ENCODE measurements at regions not wholly inside any gene's neighbourhood (a gene's known extent, or its start where the extent isn't known, plus 50 kb on each side); places are given as distances from the start of the nearest gene placed in this dataset.

DNA sequence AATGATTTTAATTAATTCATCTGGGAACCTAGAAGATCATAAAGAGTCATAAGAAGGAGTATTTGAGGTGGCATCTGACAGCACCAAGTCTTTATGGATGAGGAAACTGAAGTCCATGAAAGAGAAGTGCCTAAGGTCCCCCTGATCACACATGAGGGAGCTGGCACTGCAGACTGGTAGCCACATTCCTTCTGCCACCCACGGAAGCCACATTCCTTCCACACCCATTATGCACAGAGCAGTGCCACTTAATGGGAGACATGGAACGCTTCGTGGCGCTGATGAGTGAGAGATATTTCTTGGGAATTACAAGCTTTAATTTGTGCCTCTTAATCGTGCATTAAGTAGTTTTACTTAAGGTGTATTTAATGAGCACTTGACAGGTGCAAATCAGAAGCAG, 139.3 kb upstream of the NTF3 start:
- no peak overlapping the region for H3K4me3 Mint-ChIP-seq
- H3K27ac Mint-ChIP-seq = no peak overlapping the region
- H3K36me3 Mint-ChIP-seq = no peaks in the 10 kb centered on the region

DNA sequence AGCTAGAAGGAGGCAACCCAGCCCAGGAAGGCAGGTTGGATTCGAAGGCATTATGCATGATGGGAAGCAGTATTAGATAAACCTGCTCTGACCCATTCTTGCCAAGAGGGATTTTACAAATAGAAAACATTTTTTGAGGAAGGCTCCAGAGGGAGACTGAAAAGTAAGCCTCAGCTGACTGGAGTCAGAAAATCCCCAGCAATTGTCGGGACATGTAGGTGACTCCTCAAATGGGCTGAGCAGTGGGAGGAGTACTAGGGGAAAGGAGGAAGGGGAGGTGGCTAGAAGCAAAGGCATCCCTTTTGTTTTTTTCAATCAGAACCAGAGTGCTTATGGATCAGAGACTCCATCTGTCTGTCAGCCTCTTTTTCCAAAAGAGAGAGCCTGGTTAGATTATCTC, 138.1 kb upstream of the NTF3 start:
- no peak for ATAC-seq (ENCODE audit: low read depth)
- H3K4me1 Mint-ChIP-seq = no peaks in the 10 kb centered on the region

More for the DNA sequence above, 139.3 kb upstream of the NTF3 start:
- H3K4me1 Mint-ChIP-seq = no peaks in the 10 kb centered on the region
- no peak for DNase-seq (ENCODE audit: low spot score in 2 of 2)
- no peak for ATAC-seq (ENCODE audit: low read depth)
- H3K27me3 Mint-ChIP-seq = peaks cover 4% of the 10 kb centered on the region
- no peaks in the 10 kb centered on the region for H3K9me3 Mint-ChIP-seq

DNA sequence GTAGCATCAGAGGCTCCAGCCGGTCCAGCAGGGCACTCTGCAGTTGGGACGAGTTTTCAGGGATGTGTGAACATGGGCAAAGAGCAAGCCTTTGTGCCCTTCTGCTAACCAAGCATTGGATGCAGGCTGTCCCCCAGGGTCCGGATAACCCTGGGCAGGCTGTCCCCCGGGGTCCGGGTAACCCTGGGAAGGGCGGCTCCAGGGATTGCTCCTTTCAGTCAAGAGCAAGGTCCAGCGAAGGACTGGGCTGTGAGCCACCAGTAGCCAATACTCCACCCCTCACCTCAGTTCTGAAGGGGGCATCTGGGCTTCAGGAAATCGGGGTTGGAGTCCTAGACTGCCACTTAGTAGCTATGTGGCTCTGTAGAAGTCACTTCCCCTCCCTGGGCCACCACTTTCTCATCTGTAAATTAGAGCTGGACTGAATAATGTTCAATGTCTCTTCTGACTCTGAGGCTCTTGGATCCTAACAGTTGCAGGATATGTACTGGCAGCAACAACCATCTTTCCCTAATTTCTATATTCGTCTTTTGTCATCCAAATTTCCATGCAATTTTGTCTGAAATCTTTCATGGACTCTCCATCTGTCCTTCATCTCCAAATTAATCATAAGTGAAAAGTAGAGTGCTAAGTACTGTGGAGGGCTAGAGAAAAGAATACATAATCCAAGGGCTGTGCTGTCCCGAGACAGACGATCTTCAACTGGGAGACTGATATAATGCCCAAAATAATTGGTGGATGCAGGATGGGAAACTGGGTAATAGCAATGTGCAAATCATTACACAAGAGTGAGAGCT, 137.4 kb upstream of the NTF3 start:
- H3K27me3 Mint-ChIP-seq = peaks cover 4% of the 10 kb centered on the region
- no peaks in the 10 kb centered on the region for H3K36me3 Mint-ChIP-seq
- ATAC-seq (ENCODE audit: low read depth) (no peak), DNase-seq (ENCODE audit: low spot score in 2 of 2) (no peak)
- no peaks in the 10 kb centered on the region for H3K4me1 Mint-ChIP-seq
- no peak overlapping the region for H3K27ac Mint-ChIP-seq
- H3K9me3 Mint-ChIP-seq = no peaks in the 10 kb centered on the region
- no peak overlapping the region for H3K4me3 Mint-ChIP-seq

More for the DNA sequence above, 138.1 kb upstream of the NTF3 start:
- no peaks in the 10 kb centered on the region for H3K9me3 Mint-ChIP-seq
- H3K27ac Mint-ChIP-seq = no peak overlapping the region
- no peak for DNase-seq (ENCODE audit: low spot score in 2 of 2)
- no peaks in the 10 kb centered on the region for H3K36me3 Mint-ChIP-seq
- H3K27me3 Mint-ChIP-seq = peaks cover 4% of the 10 kb centered on the region
- H3K4me3 Mint-ChIP-seq = no peak overlapping the region

DNA sequence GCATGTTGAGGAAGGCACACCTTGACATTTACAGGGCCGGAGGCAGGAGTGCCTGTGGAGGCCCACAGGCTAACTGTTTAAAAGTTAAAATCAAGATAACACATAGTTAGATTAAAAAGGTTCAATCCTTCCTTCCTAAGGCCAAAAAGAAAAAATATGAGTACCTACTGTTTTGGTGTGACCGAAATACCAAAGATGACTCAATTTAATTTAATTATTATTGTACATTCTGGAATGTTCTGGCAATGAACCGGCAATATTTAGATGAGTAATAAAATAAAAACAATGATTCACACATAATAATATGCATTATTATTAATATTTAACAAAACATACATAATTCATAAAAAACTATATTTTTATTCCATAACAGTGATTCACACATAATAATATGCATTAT, 136.8 kb upstream of the NTF3 start:
- DNase-seq (ENCODE audit: low spot score in 2 of 2) = no peak
- Mint-ChIP-seq H3K27ac (no peak overlapping the region), H3K4me3 (no peak overlapping the region), H3K36me3 (no peaks in the 10 kb centered on the region), H3K9me3 (no peaks in the 10 kb centered on the region), H3K4me1 (no peaks in the 10 kb centered on the region), H3K27me3 (peaks cover 6% of the 10 kb centered on the region)
- no peak for ATAC-seq (ENCODE audit: low read depth)

DNA sequence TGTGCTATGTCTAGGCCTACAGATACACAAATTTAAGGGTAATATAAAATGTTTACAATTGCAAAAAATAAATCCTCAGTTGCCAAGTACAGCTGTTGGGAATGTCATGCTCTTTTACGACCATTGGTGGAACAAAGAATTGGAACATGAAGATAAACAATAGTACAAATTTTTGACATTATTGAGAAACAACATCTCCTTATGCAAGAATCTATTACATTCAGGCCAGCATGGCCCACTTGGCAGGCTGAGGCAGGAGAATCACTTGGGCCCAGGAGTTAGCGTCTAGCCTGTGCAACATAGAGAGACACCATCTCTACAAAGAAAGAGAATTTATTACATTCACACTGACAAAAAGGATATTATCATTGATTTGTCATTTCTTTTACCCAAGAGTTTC, 135.9 kb upstream of the NTF3 start:
- Mint-ChIP-seq H3K27ac (no peak overlapping the region), H3K36me3 (no peaks in the 10 kb centered on the region), H3K4me3 (no peak overlapping the region), H3K4me1 (no peaks in the 10 kb centered on the region), H3K27me3 (peaks cover 8% of the 10 kb centered on the region), H3K9me3 (no peaks in the 10 kb centered on the region)
- DNase-seq (ENCODE audit: low spot score in 2 of 2) (no peak), ATAC-seq (ENCODE audit: low read depth) (no peak)

DNA sequence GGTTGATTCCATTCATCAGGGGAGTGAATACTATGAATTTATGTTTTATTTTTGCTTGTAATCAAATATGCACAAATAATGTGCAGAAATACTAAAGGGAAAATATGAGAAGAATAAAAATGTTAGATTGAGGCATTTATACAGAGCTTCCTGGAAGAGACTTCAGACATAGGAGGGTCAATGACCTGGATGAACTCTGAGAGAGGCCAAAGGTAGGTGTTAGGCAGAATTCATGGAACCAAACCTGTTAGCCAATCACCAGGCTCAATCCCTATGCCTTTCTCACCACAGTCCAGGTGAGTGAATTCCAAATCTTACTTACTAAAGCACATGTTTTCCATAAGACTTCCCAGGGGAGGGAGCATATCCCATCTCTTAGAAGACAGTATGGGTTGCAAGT, 130.4 kb upstream of the NTF3 start:
- no peak overlapping the region for H3K27ac Mint-ChIP-seq
- peaks cover 7% of the 10 kb centered on the region for H3K27me3 Mint-ChIP-seq
- H3K9me3 Mint-ChIP-seq = no peaks in the 10 kb centered on the region
- no peaks in the 10 kb centered on the region for H3K4me1 Mint-ChIP-seq
- no peak for DNase-seq (ENCODE audit: low spot score in 2 of 2)
- H3K4me3 Mint-ChIP-seq = no peak overlapping the region
- no peak for ATAC-seq (ENCODE audit: low read depth)
- H3K36me3 Mint-ChIP-seq = no peaks in the 10 kb centered on the region

DNA sequence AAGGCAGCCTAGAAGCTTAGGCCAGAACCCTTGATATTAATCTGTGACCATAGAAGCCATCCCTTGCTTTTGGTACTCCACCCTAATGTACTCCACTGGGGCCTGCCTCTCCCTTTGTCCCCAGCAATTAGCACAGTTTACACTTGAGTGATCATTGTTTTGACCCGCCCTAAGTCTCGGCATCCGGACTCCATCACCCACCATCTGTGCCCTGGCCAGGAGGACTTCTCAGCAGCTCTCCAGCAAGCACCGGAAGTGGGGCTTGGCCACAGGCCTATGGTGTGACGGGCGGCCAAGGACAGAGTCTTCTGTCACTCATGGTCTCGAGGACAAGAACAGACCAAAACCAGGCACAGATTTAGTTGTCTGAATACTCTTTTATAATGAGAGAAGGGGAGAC, 126.5 kb upstream of the NTF3 start:
- no peak for DNase-seq (ENCODE audit: low spot score in 2 of 2)
- peaks cover 5% of the 10 kb centered on the region for H3K27me3 Mint-ChIP-seq
- H3K4me3 Mint-ChIP-seq = no peak overlapping the region
- no peaks in the 10 kb centered on the region for H3K36me3 Mint-ChIP-seq
- no peak for ATAC-seq (ENCODE audit: low read depth)
- H3K4me1 Mint-ChIP-seq = no peaks in the 10 kb centered on the region
- H3K27ac Mint-ChIP-seq = no peak overlapping the region
- H3K9me3 Mint-ChIP-seq = no peaks in the 10 kb centered on the region

DNA sequence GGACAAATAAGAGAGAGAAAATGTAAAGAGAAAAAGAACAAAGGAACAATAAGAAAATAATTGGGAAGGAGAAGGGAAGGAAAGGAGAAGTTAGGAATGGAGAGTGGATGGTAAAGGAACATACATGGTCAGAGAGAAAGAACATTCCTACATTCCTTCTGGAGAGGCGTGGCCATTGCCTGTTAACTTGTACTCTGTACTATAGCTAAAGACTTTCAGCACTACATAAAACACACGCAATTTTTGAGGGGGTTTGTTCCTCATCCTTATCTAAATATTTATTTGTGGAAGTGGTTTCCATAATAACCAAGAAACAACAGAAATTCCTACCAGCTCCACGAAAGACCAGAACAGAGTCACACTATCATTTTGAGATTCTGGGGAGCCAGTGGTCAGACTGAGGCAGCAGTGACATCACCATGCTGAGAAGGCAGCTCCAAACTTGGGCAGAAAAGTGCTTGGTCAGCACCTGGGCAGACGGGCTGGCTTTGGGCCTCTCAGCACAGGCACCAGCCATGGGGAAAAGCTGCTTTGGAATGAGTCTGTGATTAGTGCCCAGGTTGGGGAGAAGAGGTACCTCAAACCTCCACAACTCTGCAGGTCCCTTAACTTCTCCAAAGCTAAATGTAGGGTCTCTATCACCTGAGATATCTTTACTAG, 125.9 kb upstream of the NTF3 start:
- Mint-ChIP-seq H3K36me3 (no peaks in the 10 kb centered on the region), H3K27ac (no peak overlapping the region), H3K27me3 (peaks cover 4% of the 10 kb centered on the region), H3K9me3 (no peaks in the 10 kb centered on the region), H3K4me3 (no peak overlapping the region), H3K4me1 (no peaks in the 10 kb centered on the region)
- DNase-seq (ENCODE audit: low spot score in 2 of 2) = no peak
- ATAC-seq (ENCODE audit: low read depth) = no peak

DNA sequence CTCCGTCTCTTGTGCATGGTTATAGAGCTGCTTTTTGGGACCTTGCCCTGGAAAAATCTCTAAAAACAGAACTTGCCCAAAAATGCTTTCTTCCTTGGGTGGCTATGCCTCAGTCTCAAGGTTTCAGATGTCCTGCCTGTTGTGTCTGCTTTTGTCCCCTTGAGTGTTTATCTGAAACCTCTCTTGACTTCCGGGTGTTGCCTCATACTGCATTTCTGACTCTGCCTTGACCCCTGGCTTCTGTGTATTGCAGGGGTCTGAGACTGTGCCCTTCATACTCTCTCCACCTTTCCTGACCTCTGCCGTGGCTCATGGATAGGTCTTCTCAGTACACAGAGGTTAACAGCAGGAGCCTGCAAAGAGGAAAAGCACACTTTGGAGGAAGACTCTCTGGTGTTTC, 124.8 kb upstream of the NTF3 start:
- H3K27me3 Mint-ChIP-seq = peaks cover 3% of the 10 kb centered on the region
- no peaks in the 10 kb centered on the region for H3K36me3 Mint-ChIP-seq
- H3K4me3 Mint-ChIP-seq = no peak overlapping the region
- ATAC-seq (ENCODE audit: low read depth) (no peak), DNase-seq (ENCODE audit: low spot score in 2 of 2) (no peak)
- H3K27ac Mint-ChIP-seq = no peak overlapping the region
- H3K9me3 Mint-ChIP-seq = no peaks in the 10 kb centered on the region
- H3K4me1 Mint-ChIP-seq = no peaks in the 10 kb centered on the region

DNA sequence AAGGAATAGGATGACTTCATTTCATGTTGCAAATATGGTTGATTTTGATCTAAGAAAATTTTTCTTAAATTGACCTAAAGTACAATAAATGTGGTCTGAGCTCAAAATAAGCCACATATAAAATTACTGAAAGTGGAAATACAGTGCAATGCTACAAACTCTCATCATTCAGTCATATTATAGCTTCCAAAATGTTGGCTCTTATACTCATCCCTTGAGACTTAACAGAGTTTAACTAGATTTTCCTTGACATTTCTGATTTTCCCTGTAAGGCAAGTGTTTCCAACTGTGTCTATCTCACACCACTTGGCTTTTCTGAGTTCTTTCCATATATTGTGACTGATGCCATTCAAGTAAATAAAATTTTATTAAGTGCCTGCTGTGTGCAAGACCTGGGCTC, 123.7 kb upstream of the NTF3 start:
- H3K27me3 Mint-ChIP-seq = peaks cover 2% of the 10 kb centered on the region
- no peaks in the 10 kb centered on the region for H3K4me1 Mint-ChIP-seq
- ATAC-seq (ENCODE audit: low read depth) = no peak
- no peaks in the 10 kb centered on the region for H3K36me3 Mint-ChIP-seq
- no peak for DNase-seq (ENCODE audit: low spot score in 2 of 2)
- no peaks in the 10 kb centered on the region for H3K9me3 Mint-ChIP-seq
- no peak overlapping the region for H3K27ac Mint-ChIP-seq
- no peak overlapping the region for H3K4me3 Mint-ChIP-seq

DNA sequence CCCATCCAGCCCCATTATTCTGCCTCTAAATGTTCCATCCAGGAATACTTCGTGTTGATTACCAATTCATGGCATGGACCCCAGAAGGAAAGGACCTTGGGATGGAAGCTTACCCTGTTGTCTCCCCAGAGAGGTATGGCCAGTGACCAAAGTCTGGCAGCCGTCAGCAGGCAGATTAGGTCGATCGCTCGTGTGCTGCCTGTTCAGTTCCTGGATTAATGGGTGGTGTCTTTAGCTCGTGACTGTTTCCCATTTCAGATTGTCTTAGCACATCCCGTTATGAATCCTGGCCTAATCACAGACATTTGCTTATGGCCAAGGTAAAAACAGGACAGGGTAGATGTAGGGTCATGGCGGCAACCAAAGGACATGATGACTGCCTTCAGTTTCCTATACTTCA, 122.9 kb upstream of the NTF3 start:
- Mint-ChIP-seq H3K4me3 (no peak overlapping the region), H3K9me3 (no peaks in the 10 kb centered on the region), H3K36me3 (no peaks in the 10 kb centered on the region), H3K27ac (no peak overlapping the region), H3K27me3 (peaks cover 2% of the 10 kb centered on the region), H3K4me1 (no peaks in the 10 kb centered on the region)
- DNase-seq (ENCODE audit: low spot score in 2 of 2) (no peak), ATAC-seq (ENCODE audit: low read depth) (no peak)

DNA sequence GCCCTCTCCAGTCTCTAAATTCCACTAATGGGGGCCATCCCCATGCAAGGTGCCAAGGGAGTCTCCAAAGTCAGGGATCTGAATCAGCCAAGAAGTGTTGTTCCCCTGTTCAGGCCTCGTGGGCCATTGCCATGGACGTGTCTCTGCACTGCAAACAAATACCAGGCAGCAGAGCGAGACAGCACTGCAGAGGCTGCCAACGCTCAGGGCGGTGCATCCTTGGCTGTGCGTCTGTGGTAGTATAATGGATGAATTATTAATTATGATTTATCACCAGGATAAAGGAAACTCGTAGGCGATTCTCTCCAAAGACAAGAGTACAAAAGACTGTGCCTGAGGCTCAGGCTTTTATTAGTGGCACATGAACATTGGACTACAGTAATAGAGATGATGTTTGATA, 122.3 kb upstream of the NTF3 start:
- Mint-ChIP-seq H3K4me3 (no peak overlapping the region), H3K36me3 (no peaks in the 10 kb centered on the region), H3K27me3 (peaks cover 2% of the 10 kb centered on the region), H3K4me1 (no peaks in the 10 kb centered on the region), H3K27ac (no peak overlapping the region), H3K9me3 (no peaks in the 10 kb centered on the region)
- DNase-seq (ENCODE audit: low spot score in 2 of 2) = no peak
- no peak for ATAC-seq (ENCODE audit: low read depth)

DNA sequence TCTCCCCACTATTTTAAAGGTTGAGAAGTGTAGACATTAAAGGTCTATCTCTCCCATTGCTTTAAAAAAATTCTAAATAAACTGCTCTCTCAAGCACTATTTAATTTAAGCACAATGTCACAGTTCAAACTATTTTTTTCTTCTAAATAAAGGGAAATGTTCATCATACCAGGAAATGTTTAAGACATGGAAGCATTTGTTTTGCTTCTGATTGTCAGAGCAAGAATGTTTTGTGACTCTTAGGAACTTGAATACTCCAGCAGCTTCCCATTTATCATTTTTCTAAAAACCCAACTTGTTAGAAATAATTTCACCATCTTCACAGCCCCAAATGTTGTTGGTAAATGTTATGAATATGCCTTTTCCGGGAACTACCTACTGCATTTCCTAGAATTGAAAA, 121.8 kb upstream of the NTF3 start:
- no peak for ATAC-seq (ENCODE audit: low read depth)

DNA sequence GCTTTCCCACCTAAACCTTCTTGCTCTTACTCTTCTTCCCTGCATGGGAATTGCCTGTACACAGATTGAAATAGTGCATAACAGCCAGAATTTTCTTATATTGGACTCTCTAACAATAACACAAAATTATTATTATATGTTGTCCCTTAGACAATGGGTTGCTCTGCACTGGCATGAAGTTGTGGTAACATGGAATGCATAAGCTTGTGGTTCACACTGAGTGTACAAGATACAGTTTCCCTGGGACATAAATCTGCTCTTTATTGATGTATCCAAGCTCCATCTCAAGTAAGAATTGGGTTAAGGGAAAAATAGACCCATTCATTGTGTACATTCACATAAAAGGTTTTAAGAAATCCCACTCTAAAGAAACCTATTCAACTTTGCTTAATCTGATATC, 114.4 kb upstream of the NTF3 start:
- ATAC-seq (ENCODE audit: low read depth) (no peak), DNase-seq (ENCODE audit: low spot score in 2 of 2) (no peak)
- Mint-ChIP-seq H3K4me3 (no peak overlapping the region), H3K27ac (no peak overlapping the region), H3K4me1 (no peaks in the 10 kb centered on the region), H3K36me3 (no peaks in the 10 kb centered on the region), H3K9me3 (peaks cover 5% of the 10 kb centered on the region), H3K27me3 (no peaks in the 10 kb centered on the region)

More for the DNA sequence above, 121.8 kb upstream of the NTF3 start:
- Mint-ChIP-seq H3K27ac (no peak overlapping the region), H3K4me1 (no peaks in the 10 kb centered on the region), H3K9me3 (no peaks in the 10 kb centered on the region), H3K4me3 (no peak overlapping the region), H3K27me3 (peaks cover 2% of the 10 kb centered on the region), H3K36me3 (no peaks in the 10 kb centered on the region)
- DNase-seq (ENCODE audit: low spot score in 2 of 2) = no peak

DNA sequence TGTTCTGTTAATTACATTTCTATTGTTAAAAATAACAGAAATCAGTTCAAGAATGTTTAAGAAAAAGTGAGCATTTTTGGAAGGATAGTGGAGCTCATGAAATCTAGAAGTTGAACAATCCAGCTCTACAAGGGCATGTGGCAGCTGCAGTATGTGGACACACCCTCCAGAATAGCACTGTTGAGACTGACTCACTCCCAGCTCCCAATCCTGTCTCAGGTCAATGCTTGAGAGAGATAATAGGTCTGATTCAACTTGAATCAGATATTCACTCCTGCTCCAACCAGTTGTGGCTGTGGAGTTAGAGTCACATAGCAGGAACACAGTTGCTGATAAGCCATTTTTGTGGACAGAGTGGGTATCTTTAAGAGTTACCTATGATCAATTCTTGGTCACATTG, 113.0 kb upstream of the NTF3 start:
- Mint-ChIP-seq H3K9me3 (peaks cover 5% of the 10 kb centered on the region), H3K27ac (no peak overlapping the region), H3K4me3 (no peak overlapping the region), H3K36me3 (no peaks in the 10 kb centered on the region), H3K27me3 (no peaks in the 10 kb centered on the region), H3K4me1 (no peaks in the 10 kb centered on the region)
- ATAC-seq (ENCODE audit: low read depth) = no peak
- no peak for DNase-seq (ENCODE audit: low spot score in 2 of 2)
